Keratinocyte (primary cell): ENCODE measurements at regions not wholly inside any gene's neighbourhood (a gene's known extent, or its start where the extent isn't known, plus 50 kb on each side); places are given as distances from the start of the nearest gene placed in this dataset.

Experiments
- DNase-seq: peaks from one replicate; pipeline ENCODE4 v3.0.0-alpha.2; 2011; ENCODE audit warnings: low read depth, missing footprints, low spot score
- FAIRE-seq: peaks from 2 replicates; lab custom pipeline; 2011; peaks lifted over from hg19 to GRCh38; lab: Jason Lieb, UNC
- H2AFZ ChIP-seq: 2 replicates; pipeline ENCODE4 v1.6.0; 2012; ENCODE audit warnings: low read length, control low read depth, inconsistent platforms; ENCODE audit not compliant: control insufficient read depth
- H3K27ac ChIP-seq: 2 replicates; pipeline ENCODE4 v1.5.1; 2011; ENCODE audit warnings: low read length; ENCODE audit not compliant: control insufficient read depth, insufficient read depth
- H3K27me3 ChIP-seq: 3 replicates; pipeline ENCODE4 v1.6.0; 2011; ENCODE audit warnings: low read length; ENCODE audit not compliant: control insufficient read depth, insufficient read depth; ENCODE audit errors: extremely low read depth
- H3K36me3 ChIP-seq, 2 experiments: 2 replicates in 1 of 2; 3 replicates in 1 of 2; pipeline ENCODE4 v1.5.1; 2011; ENCODE audit warnings: low read length in 2 of 2, mild to moderate bottlenecking in 1 of 2; ENCODE audit not compliant: control insufficient read depth in 2 of 2, insufficient read depth in 2 of 2; ENCODE audit errors: extremely low read depth in 1 of 2
- H3K4me1 ChIP-seq: 3 replicates; pipeline ENCODE4 v1.5.1; 2011; ENCODE audit warnings: low read length; ENCODE audit not compliant: control insufficient read depth, insufficient read depth; ENCODE audit errors: extremely low read depth
- H3K4me2 ChIP-seq: 3 replicates; pipeline ENCODE4 v1.6.0; 2011; ENCODE audit warnings: low read depth, low read length; ENCODE audit not compliant: control insufficient read depth, insufficient read depth; ENCODE audit errors: extremely low read depth
- H3K4me3 ChIP-seq, 3 experiments: fragments of 200-600 bp in 1 of 3; sonication (generic) in 1 of 3; 2 replicates in 2 of 3; 3 replicates in 1 of 3; pipeline ENCODE4 v1.5.1; 2011 to 2016; ENCODE audit warnings: low read length in 3 of 3, mild to moderate bottlenecking in 3 of 3, control low read depth in 2 of 3, inconsistent platforms in 1 of 3, low read depth in 1 of 3, mixed read lengths in 1 of 3, mixed run types in 1 of 3, moderate library complexity in 1 of 3; ENCODE audit not compliant: control insufficient read depth in 2 of 3, insufficient read depth in 2 of 3; ENCODE audit errors: extremely low read depth in 1 of 3
- H3K79me2 ChIP-seq: 2 replicates; pipeline ENCODE4 v1.6.0; 2012; ENCODE audit warnings: low read length; ENCODE audit not compliant: control insufficient read depth, insufficient read depth
- H3K9ac ChIP-seq: 3 replicates; pipeline ENCODE4 v1.6.0; 2011; ENCODE audit warnings: low read length; ENCODE audit not compliant: control insufficient read depth, insufficient read depth; ENCODE audit errors: extremely low read depth
- H3K9me1 ChIP-seq: 3 replicates; pipeline ENCODE4 v1.6.0; 2011; ENCODE audit warnings: low read length; ENCODE audit not compliant: control insufficient read depth, insufficient read depth; ENCODE audit errors: extremely low read depth
- H3K9me3 ChIP-seq: 2 replicates; pipeline ENCODE4 v1.5.1; 2012; ENCODE audit warnings: low read depth, low read length; ENCODE audit not compliant: control insufficient read depth
- H4K20me1 ChIP-seq: 3 replicates; pipeline ENCODE4 v1.6.0; 2011; ENCODE audit warnings: low read length; ENCODE audit not compliant: control insufficient read depth, insufficient read depth; ENCODE audit errors: extremely low read depth
- EZH2 ChIP-seq: IDR thresholded peaks from one replicate; pipeline ENCODE4 v1.6.1; 2012; ENCODE audit warnings: inconsistent platforms, mild to moderate bottlenecking, low read length, moderate library complexity
- dilution Hi-C: fragments of 300-500 bp; cut with MboI; formaldehyde crosslinking; loops from one replicate; pipeline ENCODE4 v1.7.0; 2020; ENCODE audit warnings: low sequenced_read_pairs; ENCODE audit not compliant: extremely low pct_ligation_motif_present
- TF ChIP-seq, protein P1 (sequence below), 3 experiments: IDR thresholded peaks in 1 of 3; conservative IDR thresholded peaks in 1 of 3; optimal IDR thresholded peaks in 1 of 3; 2 replicates in 2 of 3; 3 replicates in 1 of 3; pipeline versions ENCODE3 to v1.5.1; 2011; ENCODE audit warnings: low read length in 3 of 3, mild to moderate bottlenecking in 3 of 3, moderate library complexity in 2 of 3, control low read depth in 1 of 3, inconsistent platforms in 1 of 3; ENCODE audit not compliant: insufficient read depth in 2 of 3; ENCODE audit errors: extremely low read depth in 1 of 3

DNA sequence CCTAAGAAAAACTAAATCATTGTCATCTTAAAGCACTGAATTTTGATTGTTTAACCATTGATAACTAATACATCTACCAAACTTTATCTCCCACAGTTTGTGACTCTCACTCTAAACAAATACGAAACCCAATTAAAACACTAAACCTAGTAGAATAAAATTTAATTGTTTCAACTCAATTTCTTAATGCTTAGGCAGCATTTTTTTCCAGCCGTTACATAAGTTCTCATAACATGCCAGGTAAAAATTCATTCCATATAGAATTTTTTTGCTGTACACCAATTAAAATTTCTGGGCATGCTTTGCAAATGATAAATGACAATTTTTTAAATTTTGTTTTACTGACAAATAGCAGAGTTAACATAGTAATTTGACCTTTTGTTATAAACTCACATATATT lies 658.2 kb upstream of the FLRT2 start:
- no peak for DNase-seq
- H3K27ac ChIP-seq = no peak overlapping the region
- no peak for TF ChIP-seq EZH2
- TF ChIP-seq, protein P1, sequence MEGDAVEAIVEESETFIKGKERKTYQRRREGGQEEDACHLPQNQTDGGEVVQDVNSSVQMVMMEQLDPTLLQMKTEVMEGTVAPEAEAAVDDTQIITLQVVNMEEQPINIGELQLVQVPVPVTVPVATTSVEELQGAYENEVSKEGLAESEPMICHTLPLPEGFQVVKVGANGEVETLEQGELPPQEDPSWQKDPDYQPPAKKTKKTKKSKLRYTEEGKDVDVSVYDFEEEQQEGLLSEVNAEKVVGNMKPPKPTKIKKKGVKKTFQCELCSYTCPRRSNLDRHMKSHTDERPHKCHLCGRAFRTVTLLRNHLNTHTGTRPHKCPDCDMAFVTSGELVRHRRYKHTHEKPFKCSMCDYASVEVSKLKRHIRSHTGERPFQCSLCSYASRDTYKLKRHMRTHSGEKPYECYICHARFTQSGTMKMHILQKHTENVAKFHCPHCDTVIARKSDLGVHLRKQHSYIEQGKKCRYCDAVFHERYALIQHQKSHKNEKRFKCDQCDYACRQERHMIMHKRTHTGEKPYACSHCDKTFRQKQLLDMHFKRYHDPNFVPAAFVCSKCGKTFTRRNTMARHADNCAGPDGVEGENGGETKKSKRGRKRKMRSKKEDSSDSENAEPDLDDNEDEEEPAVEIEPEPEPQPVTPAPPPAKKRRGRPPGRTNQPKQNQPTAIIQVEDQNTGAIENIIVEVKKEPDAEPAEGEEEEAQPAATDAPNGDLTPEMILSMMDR (optimal IDR thresholded peaks at IDR 0.05 in 1 of 3, IDR thresholded peaks at IDR 0.05 in 1 of 3, conservative IDR thresholded peaks at IDR 0.05 in 1 of 3; ENCODE audit: extremely low read depth in 1 of 3, insufficient read depth in 2 of 3, low read length in 3 of 3) = no peak

DNA sequence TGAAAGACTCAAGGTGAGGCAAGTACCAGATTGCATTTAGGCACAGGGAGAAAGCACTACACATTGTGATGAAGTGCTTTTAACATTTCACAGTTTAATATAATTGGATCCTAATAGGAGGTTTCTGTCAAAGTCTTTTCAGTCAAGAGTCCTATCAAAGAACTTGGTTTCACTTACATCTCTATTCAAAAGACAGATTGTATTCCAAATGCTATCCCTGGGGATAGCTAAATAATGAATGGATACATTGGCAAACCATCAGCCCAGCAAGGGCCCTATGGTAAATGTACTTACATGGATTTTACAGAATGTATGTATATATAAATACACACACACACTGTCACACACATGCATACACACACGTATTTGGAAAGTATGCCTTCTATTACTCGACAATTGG lies 655.5 kb upstream of the FLRT2 start:
- H3K4me1 ChIP-seq = no peaks in the 10 kb centered on the region
- no peak overlapping the region for H3K9ac ChIP-seq
- H3K9me1 ChIP-seq = no peaks in the 10 kb centered on the region
- H3K9me3 ChIP-seq = no peaks in the 10 kb centered on the region
- dilution Hi-C loops = no loop called here
- FAIRE-seq (no peak), DNase-seq (no peak)
- TF ChIP-seq, protein P1 (optimal IDR thresholded peaks at IDR 0.05 in 1 of 3, IDR thresholded peaks at IDR 0.05 in 1 of 3, conservative IDR thresholded peaks at IDR 0.05 in 1 of 3; ENCODE audit: extremely low read depth in 1 of 3, insufficient read depth in 2 of 3, low read length in 3 of 3) = no peak
- TF ChIP-seq EZH2 = no peak
- no peaks in the 10 kb centered on the region for H3K36me3 ChIP-seq
- H2AFZ ChIP-seq = no peak overlapping the region
- no peak overlapping the region for H3K4me3 ChIP-seq
- no peak overlapping the region for H3K27ac ChIP-seq
- H4K20me1 ChIP-seq = no peaks in the 10 kb centered on the region
- no peak overlapping the region for H3K4me2 ChIP-seq
- no peaks in the 10 kb centered on the region for H3K27me3 ChIP-seq
- no peaks in the 10 kb centered on the region for H3K79me2 ChIP-seq

More for the DNA sequence above, 658.2 kb upstream of the FLRT2 start:
- Histone ChIP-seq H3K79me2 (no peaks in the 10 kb centered on the region), H3K4me3 (no peak overlapping the region), H4K20me1 (no peaks in the 10 kb centered on the region), H3K4me1 (no peaks in the 10 kb centered on the region), H3K27me3 (no peaks in the 10 kb centered on the region), H3K9me3 (no peaks in the 10 kb centered on the region), H3K36me3 (no peaks in the 10 kb centered on the region), H3K9me1 (no peaks in the 10 kb centered on the region), H2AFZ (no peak overlapping the region), H3K9ac (no peak overlapping the region), H3K4me2 (no peak overlapping the region)
- FAIRE-seq = no peak
- dilution Hi-C loops = no loop called here
